Astrocyte (in vitro differentiated cells and primary cell): ENCODE measurements at regions not wholly inside any gene's neighbourhood (a gene's known extent, or its start where the extent isn't known, plus 50 kb on each side); places are given as distances from the start of the nearest gene placed in this dataset.

Experiments
- EZH2 ChIP-seq: IDR thresholded peaks from 2 replicates; pipeline ENCODE4 v1.6.1; 2012; ENCODE audit warnings: mild to moderate bottlenecking, low read length, inconsistent platforms; ENCODE audit not compliant: insufficient read depth
- TF ChIP-seq, protein P1 (sequence below): IDR thresholded peaks from 2 replicates; pipeline ENCODE4 v1.5.1; 2011; ENCODE audit warnings: low read depth, mild to moderate bottlenecking, inconsistent platforms, low read length, moderate library complexity; ENCODE audit not compliant: insufficient read depth

DNA sequence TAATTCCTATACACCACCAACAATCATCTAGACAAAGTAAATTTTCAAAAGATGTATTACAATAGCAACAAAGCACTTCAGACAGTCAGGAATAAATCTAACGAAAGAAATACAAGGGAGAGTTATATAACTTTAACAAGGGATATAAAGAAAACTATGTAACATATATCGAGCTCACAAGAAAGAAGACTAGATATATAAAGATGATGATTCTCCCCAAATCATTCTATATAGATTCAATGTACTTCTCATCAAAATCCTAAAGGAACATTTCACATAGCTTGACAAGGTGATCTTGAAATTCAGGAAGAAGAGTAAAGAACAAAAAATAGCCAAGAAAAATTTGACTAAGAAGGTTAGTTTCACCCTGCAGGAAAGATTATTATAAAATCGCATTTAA lies 179.4 kb downstream of the SP3 start:
- TF ChIP-seq, protein P1, sequence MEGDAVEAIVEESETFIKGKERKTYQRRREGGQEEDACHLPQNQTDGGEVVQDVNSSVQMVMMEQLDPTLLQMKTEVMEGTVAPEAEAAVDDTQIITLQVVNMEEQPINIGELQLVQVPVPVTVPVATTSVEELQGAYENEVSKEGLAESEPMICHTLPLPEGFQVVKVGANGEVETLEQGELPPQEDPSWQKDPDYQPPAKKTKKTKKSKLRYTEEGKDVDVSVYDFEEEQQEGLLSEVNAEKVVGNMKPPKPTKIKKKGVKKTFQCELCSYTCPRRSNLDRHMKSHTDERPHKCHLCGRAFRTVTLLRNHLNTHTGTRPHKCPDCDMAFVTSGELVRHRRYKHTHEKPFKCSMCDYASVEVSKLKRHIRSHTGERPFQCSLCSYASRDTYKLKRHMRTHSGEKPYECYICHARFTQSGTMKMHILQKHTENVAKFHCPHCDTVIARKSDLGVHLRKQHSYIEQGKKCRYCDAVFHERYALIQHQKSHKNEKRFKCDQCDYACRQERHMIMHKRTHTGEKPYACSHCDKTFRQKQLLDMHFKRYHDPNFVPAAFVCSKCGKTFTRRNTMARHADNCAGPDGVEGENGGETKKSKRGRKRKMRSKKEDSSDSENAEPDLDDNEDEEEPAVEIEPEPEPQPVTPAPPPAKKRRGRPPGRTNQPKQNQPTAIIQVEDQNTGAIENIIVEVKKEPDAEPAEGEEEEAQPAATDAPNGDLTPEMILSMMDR, result no peak
- no peak for TF ChIP-seq EZH2
